HG03103 (cell line): ENCODE measurements at regions not wholly inside any gene's neighbourhood (a gene's known extent, or its start where the extent isn't known, plus 50 kb on each side); places are given as distances from the start of the nearest gene placed in this dataset.
"Not testable (repeated sequence)": the region's sequence is repeated elsewhere in the genome, so short reads cannot be mapped to it uniquely, and the experiment has no call there.

Experiments
- ATAC-seq: cut with Tn5 transposase; IDR thresholded peaks from one replicate; pipeline ENCODE4 v1.9.1; 2021; ENCODE audit warnings: low read depth; ENCODE audit not compliant: unreplicated experiment

GRCh38 chr3:186454881-186455703 lies 89.1 kb downstream of the CRYGS start:
- ATAC-seq: no peak

GRCh38 chr3:186453531-186453930 lies 90.6 kb downstream of the CRYGS start:
- no peak for ATAC-seq

GRCh38 chr3:186452517-186452916 lies 90.5 kb upstream of the DGKG start:
- ATAC-seq: no peak

GRCh38 chr3:186451371-186451770 lies 89.3 kb upstream of the DGKG start:
- no peak for ATAC-seq

GRCh38 chr3:186444974-186445373 lies 82.9 kb upstream of the DGKG start:
- no peak for ATAC-seq

- ATAC-seq: no peak
These were observed 82.3 kb upstream of the DGKG start for GRCh38 chr3:186444288-186444687.

GRCh38 chr3:186442979-186443378 lies 80.9 kb upstream of the DGKG start:
- not testable (repeated sequence) for ATAC-seq

GRCh38 chr3:186442162-186442561 lies 80.1 kb upstream of the DGKG start:
- no peak for ATAC-seq

GRCh38 chr3:186440891-186441290 lies 78.9 kb upstream of the DGKG start:
- no peak for ATAC-seq

- no peak for ATAC-seq
These were observed 77.7 kb upstream of the DGKG start for GRCh38 chr3:186439725-186440124.

GRCh38 chr3:186435332-186435731 lies 73.3 kb upstream of the DGKG start:
- ATAC-seq: not testable (repeated sequence)

- ATAC-seq: no peak
These were observed 71.1 kb upstream of the DGKG start for GRCh38 chr3:186432944-186433732.

GRCh38 chr3:186432189-186432588 lies 70.2 kb upstream of the DGKG start:
- no peak for ATAC-seq

GRCh38 chr3:186427627-186428281 lies 65.7 kb upstream of the DGKG start:
- no peak for ATAC-seq

- no peak for ATAC-seq
These were observed 64.0 kb upstream of the DGKG start for GRCh38 chr3:186425788-186426730.

- ATAC-seq: no peak
These were observed 59.9 kb upstream of the DGKG start for GRCh38 chr3:186421946-186422345.

- no peak for ATAC-seq
These were observed 56.7 kb upstream of the DGKG start for GRCh38 chr3:186418671-186419145.

GRCh38 chr3:186417791-186418190 lies 55.8 kb upstream of the DGKG start:
- ATAC-seq: no peak

GRCh38 chr3:186414735-186415419 lies 52.8 kb upstream of the DGKG start:
- no peak for ATAC-seq
